ENCODE measurements at regions not wholly inside any gene's neighbourhood (a gene's known extent, or its start where the extent isn't known, plus 50 kb on each side); places are given as distances from the start of the nearest gene placed in this dataset.

DNA sequence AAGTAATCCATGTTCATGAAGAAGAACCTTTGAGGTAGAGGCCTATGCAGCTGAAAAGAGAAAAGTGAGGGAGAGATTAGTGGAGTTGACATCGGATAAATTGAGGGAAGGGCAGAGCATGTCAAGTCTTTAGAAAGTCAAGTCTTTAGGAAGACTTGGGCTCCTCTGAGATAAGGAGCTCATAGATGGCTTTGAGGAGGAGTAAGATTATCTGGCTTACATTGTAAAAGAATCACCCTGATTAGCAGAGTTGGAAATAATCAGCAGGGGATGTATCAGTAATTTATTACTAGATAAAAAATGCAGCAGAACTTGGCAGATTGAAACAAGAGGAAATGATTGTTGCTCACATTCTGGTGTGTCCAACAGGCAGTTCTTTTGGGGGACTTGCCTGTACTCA, 727.2 kb upstream of the WWC1 start:
- FAIRE-seq, result no peak
- Histone ChIP-seq H3K79me2 (ENCODE audit: control insufficient read depth, insufficient read depth, low read length) (no peaks in the 10 kb centered on the region), H3K9me1 (replicated peaks; ENCODE audit: control insufficient read depth, extremely low read depth, insufficient read depth, low read length) (no peaks in the 10 kb centered on the region), H3K27ac (ENCODE audit: insufficient read depth, low read depth, low read length) (no peak overlapping the region), H3K4me2 (ENCODE audit: insufficient read depth, low read length) (no peak overlapping the region), H3K27me3 (ENCODE audit: control insufficient read depth in 2 of 2, insufficient read depth in 2 of 2, low read length in 2 of 2) (no peaks in the 10 kb centered on the region), H3K4me3 (replicated peaks in 1 of 3; ENCODE audit: insufficient read depth in 1 of 3, low read depth in 1 of 3, low read length in 3 of 3) (no peak overlapping the region), H4K20me1 (replicated peaks; ENCODE audit: control insufficient read depth, extremely low read depth, insufficient read depth, low read length) (no peaks in the 10 kb centered on the region), H3K9ac (replicated peaks; ENCODE audit: extremely low read depth, insufficient read depth, low read length) (no peak overlapping the region), H3K9me3 (replicated peaks; ENCODE audit: control insufficient read depth, insufficient read depth, low read length) (no peaks in the 10 kb centered on the region), H3K4me1 (ENCODE audit: control insufficient read depth, extremely low read depth, insufficient read depth, low read length) (no peaks in the 10 kb centered on the region), H3K36me3 (ENCODE audit: control insufficient read depth in 2 of 2, extremely low read depth in 1 of 2, insufficient read depth in 2 of 2, low read length in 2 of 2) (no peaks in the 10 kb centered on the region), H2AFZ (ENCODE audit: low read depth, low read length) (no peak overlapping the region)
- no TSS peak for BruUV-seq (replicated peaks)
- ChIA-PET POLR2A (no interaction called here), CTCF (no interaction called here)
- TF ChIP-seq MYC (IDR thresholded peaks at IDR 0.05; ENCODE audit: low read depth, low read length) (no peak), EZH2 (IDR thresholded peaks at IDR 0.05; ENCODE audit: borderline replicate concordance, low read depth, low read length, severe bottlenecking) (no peak), FOS (IDR thresholded peaks at IDR 0.05; ENCODE audit: borderline replicate concordance, insufficient read depth, low read length) (no peak), JUN (IDR thresholded peaks at IDR 0.05; ENCODE audit: borderline replicate concordance, insufficient read depth, insufficient read length, low read depth) (no peak), GATA2 (IDR thresholded peaks at IDR 0.05; ENCODE audit: insufficient read depth, insufficient read length, low read depth, low read length) (no peak), POLR2AphosphoS5 (IDR thresholded peaks at IDR 0.05; ENCODE audit: insufficient read depth, low read depth, low read length) (no peak), POLR2A (IDR thresholded peaks at IDR 0.05; ENCODE audit: low read depth, low read length) (no peak)
- TF ChIP-seq, protein P1, sequence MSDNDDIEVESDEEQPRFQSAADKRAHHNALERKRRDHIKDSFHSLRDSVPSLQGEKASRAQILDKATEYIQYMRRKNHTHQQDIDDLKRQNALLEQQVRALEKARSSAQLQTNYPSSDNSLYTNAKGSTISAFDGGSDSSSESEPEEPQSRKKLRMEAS (IDR thresholded peaks at IDR 0.05; ENCODE audit: insufficient read depth, insufficient read length), result no peak
- TF ChIP-seq, protein P2, sequence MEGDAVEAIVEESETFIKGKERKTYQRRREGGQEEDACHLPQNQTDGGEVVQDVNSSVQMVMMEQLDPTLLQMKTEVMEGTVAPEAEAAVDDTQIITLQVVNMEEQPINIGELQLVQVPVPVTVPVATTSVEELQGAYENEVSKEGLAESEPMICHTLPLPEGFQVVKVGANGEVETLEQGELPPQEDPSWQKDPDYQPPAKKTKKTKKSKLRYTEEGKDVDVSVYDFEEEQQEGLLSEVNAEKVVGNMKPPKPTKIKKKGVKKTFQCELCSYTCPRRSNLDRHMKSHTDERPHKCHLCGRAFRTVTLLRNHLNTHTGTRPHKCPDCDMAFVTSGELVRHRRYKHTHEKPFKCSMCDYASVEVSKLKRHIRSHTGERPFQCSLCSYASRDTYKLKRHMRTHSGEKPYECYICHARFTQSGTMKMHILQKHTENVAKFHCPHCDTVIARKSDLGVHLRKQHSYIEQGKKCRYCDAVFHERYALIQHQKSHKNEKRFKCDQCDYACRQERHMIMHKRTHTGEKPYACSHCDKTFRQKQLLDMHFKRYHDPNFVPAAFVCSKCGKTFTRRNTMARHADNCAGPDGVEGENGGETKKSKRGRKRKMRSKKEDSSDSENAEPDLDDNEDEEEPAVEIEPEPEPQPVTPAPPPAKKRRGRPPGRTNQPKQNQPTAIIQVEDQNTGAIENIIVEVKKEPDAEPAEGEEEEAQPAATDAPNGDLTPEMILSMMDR (IDR thresholded peaks at IDR 0.05; ENCODE audit: extremely low read depth in 1 of 2, insufficient read depth in 1 of 2, low read depth in 1 of 2, low read length in 2 of 2), result no peak
- intact Hi-C loops (cut with micrococcal nuclease), result no loop called here
- dilution Hi-C loops (cut with MboI; ENCODE audit: extremely low pct_ligation_motif_present, low sequenced_read_pairs), result no loop called here
- DNase-seq (ENCODE audit: low read depth, low spot score), result no peak

Measured in endothelial cell of umbilical vein (primary cell).